ENCODE measurements at regions not wholly inside any gene's neighbourhood (a gene's known extent, or its start where the extent isn't known, plus 50 kb on each side); places are given as distances from the start of the nearest gene placed in this dataset.
A peak's percentile ranks its signal among the peaks of the same experiment; 100 is the strongest.
"Not testable (repeated sequence)": the region's sequence is repeated elsewhere in the genome, so short reads cannot be mapped to it uniquely, and the experiment has no call there.

- DNase-seq: no peak
These were observed 88.9 kb upstream of the ECI2 start for GRCh38 chr6:4224067-4224978.

- DNase-seq: no peak
These were observed 85.2 kb upstream of the ECI2 start for GRCh38 chr6:4220558-4220957.

GRCh38 chr6:4218619-4219317 lies 83.4 kb upstream of the ECI2 start:
- not testable (repeated sequence) for DNase-seq

- DNase-seq: no peak
These were observed 77.2 kb upstream of the ECI2 start for GRCh38 chr6:4212588-4212987.

GRCh38 chr6:4210629-4211419 lies 75.4 kb upstream of the ECI2 start:
- peak; percentile 51 to 54 for DNase-seq

GRCh38 chr6:4209196-4209595 lies 73.8 kb upstream of the ECI2 start:
- no peak for DNase-seq

GRCh38 chr6:4208158-4208557 lies 72.8 kb upstream of the ECI2 start:
- DNase-seq: no peak

GRCh38 chr6:4203642-4204417 lies 68.5 kb upstream of the ECI2 start:
- DNase-seq: not testable (repeated sequence)

- no peak for DNase-seq
These were observed 57.3 kb upstream of the ECI2 start for GRCh38 chr6:4192627-4193026.

- no peak for DNase-seq
These were observed 56.8 kb upstream of the ECI2 start for GRCh38 chr6:4192173-4192572.

- no peak for DNase-seq
These were observed 55.9 kb upstream of the ECI2 start for GRCh38 chr6:4191271-4191721.

GRCh38 chr6:4189249-4189648 lies 53.9 kb upstream of the ECI2 start:
- DNase-seq: no peak

- DNase-seq: no peak
These were observed 53.4 kb upstream of the ECI2 start for GRCh38 chr6:4188801-4189200.

GRCh38 chr6:4187480-4187879 lies 52.1 kb upstream of the ECI2 start:
- no peak for DNase-seq

- DNase-seq: no peak
These were observed 51.0 kb upstream of the ECI2 start for GRCh38 chr6:4186385-4186784.

GRCh38 chr6:4185846-4186245 lies 50.5 kb upstream of the ECI2 start:
- no peak for DNase-seq

GRCh38 chr6:4185419-4185818 lies 50.0 kb upstream of the ECI2 start:
- no peak for DNase-seq
